H1 (cell line): ENCODE measurements at regions not wholly inside any gene's neighbourhood (a gene's known extent, or its start where the extent isn't known, plus 50 kb on each side); places are given as distances from the start of the nearest gene placed in this dataset.

ENCODE experiments used
- CTCF ChIA-PET: fragments of 300-600 bp; sonication (Branson Sonifier 250); formaldehyde crosslinking; loops from one replicate; lab custom pipeline; 2021; ENCODE audit not compliant: partially characterized antibody; lab: Charles Lee
- POLR2A ChIA-PET: fragments of 300-600 bp; sonication (Branson Sonifier 250); formaldehyde crosslinking; loops from one replicate; lab custom pipeline; 2021; ENCODE audit warnings: inconsistent platforms; ENCODE audit not compliant: partially characterized antibody; lab: Charles Lee
- DNase-seq, 2 experiments: peaks; one replicate each; pipeline versions ENCODE4 v3.0.0 to v3.0.0-alpha.2; 2010 to 2022; ENCODE audit warnings: low spot score in 2 of 2, low read depth in 1 of 2, mixed read lengths in 1 of 2
- FAIRE-seq: peaks from 2 replicates; lab custom pipeline; 2011; peaks lifted over from hg19 to GRCh38; lab: Jason Lieb, UNC
- H2AFZ ChIP-seq: 2 replicates; pipeline ENCODE4 v1.8.1; 2012; ENCODE audit warnings: low read length, inconsistent platforms
- H2AK5ac ChIP-seq: 2 replicates; pipeline ENCODE4 v1.6.1; 2013; ENCODE audit warnings: low read depth, low read length
- H2BK120ac ChIP-seq: replicated peaks from 2 replicates; pipeline ENCODE3; 2013; ENCODE audit warnings: low read depth, low read length, inconsistent platforms
- H2BK12ac ChIP-seq: 2 replicates; pipeline ENCODE4 v1.6.1; 2013; ENCODE audit warnings: low read depth, low read length
- H2BK15ac ChIP-seq: 2 replicates; pipeline ENCODE4 v1.6.1; 2013; ENCODE audit warnings: low read length
- H2BK20ac ChIP-seq: 2 replicates; pipeline ENCODE4 v1.6.1; 2013; ENCODE audit warnings: low read length
- H2BK5ac ChIP-seq: 2 replicates; pipeline ENCODE4 v1.6.1; 2013; ENCODE audit warnings: low read depth, low read length
- H3K14ac ChIP-seq: 2 replicates; pipeline ENCODE4 v1.6.1; 2013; ENCODE audit warnings: inconsistent platforms; ENCODE audit not compliant: insufficient read length
- H3K18ac ChIP-seq: 2 replicates; pipeline ENCODE4 v1.6.1; 2013; ENCODE audit warnings: low read length; ENCODE audit errors: extremely low read depth
- H3K23ac ChIP-seq: 2 replicates; pipeline ENCODE4 v1.6.1; 2013; ENCODE audit warnings: inconsistent platforms; ENCODE audit not compliant: insufficient read length
- H3K23me2 ChIP-seq: 2 replicates; pipeline ENCODE4 v1.6.1; 2013; ENCODE audit warnings: low read depth, low read length
- H3K27ac ChIP-seq: 2 replicates; pipeline ENCODE4 v1.6.1; 2011; ENCODE audit warnings: low read depth, low read length, inconsistent platforms
- H3K27me3 ChIP-seq, 4 experiments: replicated peaks in 1 of 4; 1 replicate in 1 of 4; 2 replicates in 3 of 4; pipeline versions ENCODE4 v1.6.1 to v1.8.1; 2011 to 2013; ENCODE audit warnings: low read length in 3 of 4, mild to moderate bottlenecking in 3 of 4, inconsistent platforms in 2 of 4, mixed read lengths in 2 of 4, moderate library complexity in 1 of 4; ENCODE audit not compliant: control insufficient read depth in 3 of 4, insufficient read depth in 3 of 4; ENCODE audit errors: extremely low read depth in 1 of 4
- H3K36me3 ChIP-seq, 4 experiments: 2 replicates each; pipeline versions ENCODE4 v1.6.1 to v1.8.1; 2011 to 2013; ENCODE audit warnings: mild to moderate bottlenecking in 4 of 4, low read length in 3 of 4, moderate library complexity in 2 of 4, control low read depth in 1 of 4, inconsistent platforms in 1 of 4; ENCODE audit not compliant: insufficient read depth in 4 of 4, control insufficient read depth in 2 of 4
- H3K4ac ChIP-seq: replicated peaks from 2 replicates; pipeline ENCODE3; 2013; ENCODE audit warnings: low read length, low read depth, mixed read lengths, inconsistent platforms; ENCODE audit not compliant: insufficient read length
- H3K4me1 ChIP-seq, 4 experiments: replicated peaks in 1 of 4; 1 replicate in 1 of 4; 2 replicates in 3 of 4; pipeline versions ENCODE4 v1.6.1 to v1.8.1; 2011 to 2013; ENCODE audit warnings: low read length in 3 of 4, inconsistent platforms in 2 of 4, mixed read lengths in 1 of 4; ENCODE audit not compliant: insufficient read depth in 4 of 4, control insufficient read depth in 3 of 4
- H3K4me2 ChIP-seq, 2 experiments: 2 replicates each; pipeline versions ENCODE4 v1.6.1 to v1.8.1; 2011 to 2013; ENCODE audit warnings: low read depth in 2 of 2, low read length in 2 of 2, control low read depth in 1 of 2, inconsistent platforms in 1 of 2, mild to moderate bottlenecking in 1 of 2; ENCODE audit not compliant: insufficient read depth in 1 of 2
- H3K4me3 ChIP-seq, 4 experiments: fragments of 200-600, 300-600 bp in 1 of 4; sonication (generic), shearing (Covaris generic), sonication (Bioruptor Twin) in 1 of 4; 2 replicates each; pipeline versions ENCODE4 v1.5.1 to v1.8.1; 2011 to 2016; ENCODE audit warnings: low read length in 4 of 4, low read depth in 3 of 4, control low read depth in 2 of 4, inconsistent platforms in 2 of 4, mild to moderate bottlenecking in 2 of 4, mixed read lengths in 1 of 4, moderate library complexity in 1 of 4; ENCODE audit not compliant: insufficient read depth in 2 of 4; ENCODE audit errors: extremely low read depth in 1 of 4
- H3K56ac ChIP-seq: replicated peaks from 2 replicates; pipeline ENCODE3; 2013; ENCODE audit warnings: low read depth, mild to moderate bottlenecking, mixed read lengths, low read length, inconsistent platforms; ENCODE audit not compliant: insufficient read length
- H3K79me1 ChIP-seq: 2 replicates; pipeline ENCODE4 v1.6.1; 2013; ENCODE audit warnings: low read depth, low read length, control low read depth
- H3K79me2 ChIP-seq, 2 experiments: 2 replicates each; pipeline versions ENCODE4 v1.6.1 to v1.8.1; 2012 to 2013; ENCODE audit warnings: low read length in 2 of 2, mild to moderate bottlenecking in 2 of 2, inconsistent platforms in 1 of 2; ENCODE audit not compliant: insufficient read depth in 2 of 2, control insufficient read depth in 1 of 2
- H3K9ac ChIP-seq, 4 experiments: replicated peaks in 1 of 4; 1 replicate in 1 of 4; 2 replicates in 3 of 4; pipeline versions ENCODE4 v1.6.1 to v1.8.1; 2011 to 2013; ENCODE audit warnings: low read depth in 3 of 4, low read length in 3 of 4, control low read depth in 2 of 4, mild to moderate bottlenecking in 2 of 4, moderate library complexity in 2 of 4, inconsistent platforms in 1 of 4; ENCODE audit errors: extremely low read depth in 1 of 4
- H3K9me3 ChIP-seq, 2 experiments: 2 replicates each; pipeline versions ENCODE4 v1.6.1 to v1.8.1; 2012 to 2013; ENCODE audit warnings: mild to moderate bottlenecking in 2 of 2, moderate library complexity in 2 of 2, control low read depth in 1 of 2, inconsistent platforms in 1 of 2, low read depth in 1 of 2, low read length in 1 of 2, mixed read lengths in 1 of 2; ENCODE audit not compliant: insufficient read depth in 2 of 2
- H4K20me1 ChIP-seq, 2 experiments: replicated peaks in 1 of 2; 2 replicates each; pipeline versions ENCODE3 to v1.8.1; 2011 to 2013; ENCODE audit warnings: inconsistent platforms in 2 of 2, low read length in 2 of 2, mild to moderate bottlenecking in 1 of 2; ENCODE audit not compliant: insufficient read depth in 2 of 2, control insufficient read depth in 1 of 2
- H4K5ac ChIP-seq: 2 replicates; pipeline ENCODE4 v1.6.1; 2013; ENCODE audit warnings: low read length, low read depth, mixed read lengths, inconsistent platforms; ENCODE audit not compliant: insufficient read length
- H4K8ac ChIP-seq: 2 replicates; pipeline ENCODE4 v1.8.0; 2013; ENCODE audit warnings: mild to moderate bottlenecking, moderate library complexity, low read length, inconsistent platforms; ENCODE audit not compliant: insufficient read depth; ENCODE audit errors: extremely low read depth
- H4K91ac ChIP-seq: replicated peaks from 2 replicates; pipeline ENCODE3; 2013; ENCODE audit warnings: low read length, mixed read lengths, inconsistent platforms; ENCODE audit not compliant: insufficient read length
- NRF1 ChIP-seq: IDR thresholded peaks from 2 replicates; pipeline ENCODE4 v1.6.1; 2011; ENCODE audit warnings: mild to moderate bottlenecking, low read depth, low read length, improper control_type of control experiment
- WGBS, 2 experiments: shearing (Covaris generic) in 1 of 2; methylation state at CpG; one replicate each; pipeline versions ENCODE4 v1.1.6 to v1.1.7; 2013 to 2015; ENCODE audit warnings: low lambda C conversion rate in 2 of 2, mixed read lengths in 2 of 2, inconsistent platforms in 1 of 2, low coverage in 1 of 2, missing lambda C conversion rate in 1 of 2; ENCODE audit not compliant: insufficient replicate concordance in 2 of 2, insufficient coverage in 1 of 2, insufficient read length in 1 of 2; ENCODE audit errors: extremely low coverage in 1 of 2, missing lambda C conversion rate in 1 of 2; 5-methylcytosine and 5-hydroxymethylcytosine counted together

- no peaks in the 10 kb centered on the region for H4K20me1 ChIP-seq
- no peaks in the 10 kb centered on the region for H3K9me3 ChIP-seq
- no peaks in the 10 kb centered on the region for H3K27me3 ChIP-seq
- H2AK5ac ChIP-seq = no peak overlapping the region
- H3K4ac ChIP-seq = no peak overlapping the region
- no peak overlapping the region for H3K14ac ChIP-seq
- no peak overlapping the region for H2BK5ac ChIP-seq
- no peak overlapping the region for H2BK20ac ChIP-seq
- no peak overlapping the region for H3K4me2 ChIP-seq
- no peak overlapping the region for H4K8ac ChIP-seq
- H3K23me2 ChIP-seq = no peaks in the 10 kb centered on the region
- no peak overlapping the region for H2BK120ac ChIP-seq
- H2BK12ac ChIP-seq = 0 out of 2 replicates have a peak overlapping the region, but pooled peaks have one; percentile 50
- no peak overlapping the region for H3K4me3 ChIP-seq
- no peak overlapping the region for H4K91ac ChIP-seq
- DNase-seq (no peak), FAIRE-seq (no peak)
- H3K18ac ChIP-seq = no peak overlapping the region
- no peak overlapping the region for H3K9ac ChIP-seq
- POLR2A ChIA-PET = no interaction called here
- H2AFZ ChIP-seq = no peak overlapping the region
- no peaks in the 10 kb centered on the region for H3K79me1 ChIP-seq
- H3K4me1 ChIP-seq = no peaks in the 10 kb centered on the region
- no peak overlapping the region for H3K27ac ChIP-seq
- H3K23ac ChIP-seq = no peak overlapping the region
- no peak overlapping the region for H3K56ac ChIP-seq
- no peaks in the 10 kb centered on the region for H3K79me2 ChIP-seq
- no peaks in the 10 kb centered on the region for H3K36me3 ChIP-seq
- H2BK15ac ChIP-seq = no peak overlapping the region
- H4K5ac ChIP-seq = no peak overlapping the region
- CTCF ChIA-PET = interaction anchor here (0.7 to 6.8 kb wide), 3 partner anchors 10 to 27 kb away, joined by 3 to 60 read pairs (median 53); no protein-coding TSS in a partner anchor
- 94% methylated on average over 6 of the region's 11 CpGs; no CpG with 5 or more reads in 1 of the 2 experiments for WGBS, 2 experiments
- TF ChIP-seq NRF1 = no peak
These were observed 61.1 kb upstream of the DLK1 start for GRCh38 chr14:100665511-100666032.
